ENCODE measurements at regions not wholly inside any gene's neighbourhood (a gene's known extent, or its start where the extent isn't known, plus 50 kb on each side); places are given as distances from the start of the nearest gene placed in this dataset.

- no peak overlapping the region for H3K27ac Mint-ChIP-seq (ENCODE audit: unreplicated experiment)
- no peaks in the 10 kb centered on the region for H3K4me1 Mint-ChIP-seq (ENCODE audit: unreplicated experiment)
- DNase-seq (ENCODE audit: low spot score) = no peak
- H3K27me3 Mint-ChIP-seq (ENCODE audit: unreplicated experiment) = no peaks in the 10 kb centered on the region
- H3K9me3 Mint-ChIP-seq (ENCODE audit: unreplicated experiment) = no peaks in the 10 kb centered on the region
- no peak overlapping the region for H3K4me3 Mint-ChIP-seq (ENCODE audit: unreplicated experiment)
- TF ChIP-seq, protein P1, sequence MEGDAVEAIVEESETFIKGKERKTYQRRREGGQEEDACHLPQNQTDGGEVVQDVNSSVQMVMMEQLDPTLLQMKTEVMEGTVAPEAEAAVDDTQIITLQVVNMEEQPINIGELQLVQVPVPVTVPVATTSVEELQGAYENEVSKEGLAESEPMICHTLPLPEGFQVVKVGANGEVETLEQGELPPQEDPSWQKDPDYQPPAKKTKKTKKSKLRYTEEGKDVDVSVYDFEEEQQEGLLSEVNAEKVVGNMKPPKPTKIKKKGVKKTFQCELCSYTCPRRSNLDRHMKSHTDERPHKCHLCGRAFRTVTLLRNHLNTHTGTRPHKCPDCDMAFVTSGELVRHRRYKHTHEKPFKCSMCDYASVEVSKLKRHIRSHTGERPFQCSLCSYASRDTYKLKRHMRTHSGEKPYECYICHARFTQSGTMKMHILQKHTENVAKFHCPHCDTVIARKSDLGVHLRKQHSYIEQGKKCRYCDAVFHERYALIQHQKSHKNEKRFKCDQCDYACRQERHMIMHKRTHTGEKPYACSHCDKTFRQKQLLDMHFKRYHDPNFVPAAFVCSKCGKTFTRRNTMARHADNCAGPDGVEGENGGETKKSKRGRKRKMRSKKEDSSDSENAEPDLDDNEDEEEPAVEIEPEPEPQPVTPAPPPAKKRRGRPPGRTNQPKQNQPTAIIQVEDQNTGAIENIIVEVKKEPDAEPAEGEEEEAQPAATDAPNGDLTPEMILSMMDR (IDR thresholded peaks at IDR 0.05; ENCODE audit: unreplicated experiment) = no peak
- no peaks in the 10 kb centered on the region for H3K36me3 Mint-ChIP-seq (ENCODE audit: low read depth, unreplicated experiment)
Measured at GRCh38 chrX:145524931-145525330, 277.6 kb downstream of the SPANXN1 start.

DNA sequence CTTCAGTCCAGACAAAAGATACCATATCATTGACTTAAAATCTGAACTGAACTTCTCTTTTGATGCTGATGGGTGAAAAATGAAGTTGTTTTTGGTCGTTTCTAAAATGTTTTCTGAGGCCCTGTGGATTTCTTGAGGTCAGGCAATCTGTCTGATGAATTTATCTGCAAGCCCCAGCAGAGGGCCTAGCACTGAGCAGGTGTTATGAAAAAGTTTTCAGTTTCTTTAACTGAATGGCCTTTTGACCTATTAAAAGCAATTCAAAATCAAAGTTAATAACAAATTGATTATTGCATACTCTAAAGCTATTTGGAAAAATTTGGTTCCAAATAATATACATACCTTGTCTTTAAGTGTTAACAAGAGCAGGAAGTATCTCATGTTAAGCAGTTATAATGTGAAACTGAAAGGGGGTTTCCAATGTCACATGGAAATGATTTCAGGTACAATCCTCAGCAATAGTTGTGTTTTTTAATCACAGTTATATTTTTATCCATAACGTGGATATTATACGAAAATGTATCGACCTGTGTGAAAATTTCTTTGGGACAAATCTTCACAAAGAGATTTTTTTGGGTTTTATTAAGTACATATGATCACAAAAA lies 285.0 kb downstream of the SPANXN1 start:
- no peak overlapping the region for H3K4me3 Mint-ChIP-seq (ENCODE audit: unreplicated experiment)
- TF ChIP-seq, protein P1 (IDR thresholded peaks at IDR 0.05; ENCODE audit: unreplicated experiment) = no peak
- peaks cover 5% of the 10 kb centered on the region for H3K9me3 Mint-ChIP-seq (ENCODE audit: unreplicated experiment)
- H3K4me1 Mint-ChIP-seq (ENCODE audit: unreplicated experiment) = no peaks in the 10 kb centered on the region
- no peak for DNase-seq (ENCODE audit: low spot score)
- no peaks in the 10 kb centered on the region for H3K36me3 Mint-ChIP-seq (ENCODE audit: low read depth, unreplicated experiment)
- no peaks in the 10 kb centered on the region for H3K27me3 Mint-ChIP-seq (ENCODE audit: unreplicated experiment)
- no peak overlapping the region for H3K27ac Mint-ChIP-seq (ENCODE audit: unreplicated experiment)

GRCh38 chrX:145533534-145533933 lies 284.1 kb upstream of the SLITRK2 start:
- H3K4me1 Mint-ChIP-seq (ENCODE audit: unreplicated experiment) = no peaks in the 10 kb centered on the region
- TF ChIP-seq, protein P1 (IDR thresholded peaks at IDR 0.05; ENCODE audit: unreplicated experiment) = no peak
- DNase-seq (ENCODE audit: low spot score) = no peak
- H3K36me3 Mint-ChIP-seq (ENCODE audit: low read depth, unreplicated experiment) = no peaks in the 10 kb centered on the region
- H3K27me3 Mint-ChIP-seq (ENCODE audit: unreplicated experiment) = no peaks in the 10 kb centered on the region
- no peak overlapping the region for H3K4me3 Mint-ChIP-seq (ENCODE audit: unreplicated experiment)
- no peak overlapping the region for H3K27ac Mint-ChIP-seq (ENCODE audit: unreplicated experiment)
- peaks cover 5% of the 10 kb centered on the region for H3K9me3 Mint-ChIP-seq (ENCODE audit: unreplicated experiment)

GRCh38 chrX:145549496-145549895 lies 268.1 kb upstream of the SLITRK2 start:
- TF ChIP-seq, protein P1 (IDR thresholded peaks at IDR 0.05; ENCODE audit: unreplicated experiment) = no peak
- H3K27me3 Mint-ChIP-seq (ENCODE audit: unreplicated experiment) = peaks cover 1% of the 10 kb centered on the region
- DNase-seq (ENCODE audit: low spot score) = no peak
- H3K4me3 Mint-ChIP-seq (ENCODE audit: unreplicated experiment) = no peak overlapping the region
- H3K4me1 Mint-ChIP-seq (ENCODE audit: unreplicated experiment) = no peaks in the 10 kb centered on the region
- no peak overlapping the region for H3K27ac Mint-ChIP-seq (ENCODE audit: unreplicated experiment)
- no peaks in the 10 kb centered on the region for H3K9me3 Mint-ChIP-seq (ENCODE audit: unreplicated experiment)
- no peaks in the 10 kb centered on the region for H3K36me3 Mint-ChIP-seq (ENCODE audit: low read depth, unreplicated experiment)

DNA sequence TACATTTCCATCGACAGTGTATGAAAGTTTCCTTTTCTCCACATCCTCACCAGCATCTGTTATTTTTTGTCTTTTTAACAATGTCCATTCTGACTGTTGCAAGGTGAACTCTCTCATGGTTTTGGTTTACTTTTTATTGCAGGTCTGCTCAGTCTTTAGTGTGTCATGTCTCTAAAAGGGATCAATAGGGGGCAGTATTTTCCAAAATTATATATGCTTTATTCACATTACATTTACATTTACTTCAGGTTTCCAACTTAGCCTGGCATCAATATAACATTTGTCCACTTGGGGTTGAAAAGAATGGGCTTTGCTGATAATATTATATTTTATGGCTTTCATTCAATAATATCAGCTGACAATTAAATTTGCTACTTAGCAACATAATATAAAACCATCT lies 265.0 kb upstream of the SLITRK2 start:
- no peaks in the 10 kb centered on the region for H3K9me3 Mint-ChIP-seq (ENCODE audit: unreplicated experiment)
- H3K27ac Mint-ChIP-seq (ENCODE audit: unreplicated experiment) = no peak overlapping the region
- H3K4me1 Mint-ChIP-seq (ENCODE audit: unreplicated experiment) = no peaks in the 10 kb centered on the region

More for the DNA sequence above, 265.0 kb upstream of the SLITRK2 start:
- DNase-seq (ENCODE audit: low spot score) = no peak
- H3K4me3 Mint-ChIP-seq (ENCODE audit: unreplicated experiment) = no peak overlapping the region
- TF ChIP-seq, protein P1 (IDR thresholded peaks at IDR 0.05; ENCODE audit: unreplicated experiment) = peak; percentile 32
- H3K27me3 Mint-ChIP-seq (ENCODE audit: unreplicated experiment) = peaks cover 3% of the 10 kb centered on the region
- no peaks in the 10 kb centered on the region for H3K36me3 Mint-ChIP-seq (ENCODE audit: low read depth, unreplicated experiment)

Data from endothelial cell (in vitro differentiated cells).